Spleen (tissue), 7 donors: ENCODE measurements at regions not wholly inside any gene's neighbourhood (a gene's known extent, or its start where the extent isn't known, plus 50 kb on each side); places are given as distances from the start of the nearest gene placed in this dataset.

ENCODE experiments used
- POLR2AphosphoS5 ChIP-seq, 3 donors: sonication (generic); formaldehyde crosslinking; IDR thresholded peaks; one replicate each; pipeline ENCODE4 v1.5.1; 2017; ENCODE audit warnings: antibody characterized with exemption in 3 of 3
- TF ChIP-seq, protein P1 (sequence below), 11 experiments: fragments of 200-600 bp in 7 of 11; fragments of 450-650 bp in 4 of 11; sonication (generic) in 4 of 11; IDR thresholded peaks in 8 of 11; conservative IDR thresholded peaks in 3 of 11; 1 replicate in 7 of 11; 2 replicates in 4 of 11; pipeline versions ENCODE4 v1.4.0 to v1.8.0; 2016 to 2021; ENCODE audit warnings: antibody characterized with exemption in 11 of 11, inconsistent platforms in 4 of 11, mild to moderate bottlenecking in 1 of 11
- donor health status: DM: no; HTN: no; CAD: no; lungs with moderate emphysema.
- donor health status: DM: no; HTN: no; CAD: no.
- donor health status: DM: no; HTN: no; CAD: no.

GRCh38 chr1:204806943-204807687 lies 63.5 kb upstream of the NFASC start:
- TF ChIP-seq, protein P1, sequence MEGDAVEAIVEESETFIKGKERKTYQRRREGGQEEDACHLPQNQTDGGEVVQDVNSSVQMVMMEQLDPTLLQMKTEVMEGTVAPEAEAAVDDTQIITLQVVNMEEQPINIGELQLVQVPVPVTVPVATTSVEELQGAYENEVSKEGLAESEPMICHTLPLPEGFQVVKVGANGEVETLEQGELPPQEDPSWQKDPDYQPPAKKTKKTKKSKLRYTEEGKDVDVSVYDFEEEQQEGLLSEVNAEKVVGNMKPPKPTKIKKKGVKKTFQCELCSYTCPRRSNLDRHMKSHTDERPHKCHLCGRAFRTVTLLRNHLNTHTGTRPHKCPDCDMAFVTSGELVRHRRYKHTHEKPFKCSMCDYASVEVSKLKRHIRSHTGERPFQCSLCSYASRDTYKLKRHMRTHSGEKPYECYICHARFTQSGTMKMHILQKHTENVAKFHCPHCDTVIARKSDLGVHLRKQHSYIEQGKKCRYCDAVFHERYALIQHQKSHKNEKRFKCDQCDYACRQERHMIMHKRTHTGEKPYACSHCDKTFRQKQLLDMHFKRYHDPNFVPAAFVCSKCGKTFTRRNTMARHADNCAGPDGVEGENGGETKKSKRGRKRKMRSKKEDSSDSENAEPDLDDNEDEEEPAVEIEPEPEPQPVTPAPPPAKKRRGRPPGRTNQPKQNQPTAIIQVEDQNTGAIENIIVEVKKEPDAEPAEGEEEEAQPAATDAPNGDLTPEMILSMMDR (IDR thresholded peaks at IDR 0.05 in 8 of 11, conservative IDR thresholded peaks at IDR 0.05 in 3 of 11) = peak; percentile 89 to 99 (median 97)
- peak in 2 of 3 donors; percentile 48 to 60 for TF ChIP-seq POLR2AphosphoS5 (IDR thresholded peaks at IDR 0.05)
